GM12873 (cell line): ENCODE measurements at regions not wholly inside any gene's neighbourhood (a gene's known extent, or its start where the extent isn't known, plus 50 kb on each side); places are given as distances from the start of the nearest gene placed in this dataset.

ENCODE experiments used
- TF ChIP-seq, protein P1 (sequence below): IDR thresholded peaks from 2 replicates; pipeline ENCODE4 v1.5.1; 2012; ENCODE audit warnings: low read depth, mild to moderate bottlenecking, moderate library complexity, low read length, control low read depth; ENCODE audit not compliant: insufficient read depth; ENCODE audit errors: missing control alignments

DNA sequence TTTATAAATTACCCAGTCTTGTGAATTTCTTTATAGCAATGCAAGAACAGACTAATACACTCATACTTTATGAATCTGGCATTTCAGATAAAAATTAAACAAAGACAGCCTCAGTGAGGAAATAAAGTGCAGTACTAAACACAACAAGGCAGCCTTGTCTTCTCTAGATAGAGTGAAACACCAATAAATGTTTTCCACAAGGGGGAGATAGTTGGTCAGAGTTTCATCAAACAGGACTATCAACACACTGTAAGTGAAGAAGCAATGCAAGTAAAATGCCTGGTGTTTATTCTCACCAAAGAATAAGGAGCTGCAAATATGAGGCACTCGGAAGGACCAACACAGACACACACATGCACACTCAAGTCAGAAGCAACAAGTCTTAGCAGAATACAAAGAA is 62.8 kb downstream of the FAM9B start:
- TF ChIP-seq, protein P1, sequence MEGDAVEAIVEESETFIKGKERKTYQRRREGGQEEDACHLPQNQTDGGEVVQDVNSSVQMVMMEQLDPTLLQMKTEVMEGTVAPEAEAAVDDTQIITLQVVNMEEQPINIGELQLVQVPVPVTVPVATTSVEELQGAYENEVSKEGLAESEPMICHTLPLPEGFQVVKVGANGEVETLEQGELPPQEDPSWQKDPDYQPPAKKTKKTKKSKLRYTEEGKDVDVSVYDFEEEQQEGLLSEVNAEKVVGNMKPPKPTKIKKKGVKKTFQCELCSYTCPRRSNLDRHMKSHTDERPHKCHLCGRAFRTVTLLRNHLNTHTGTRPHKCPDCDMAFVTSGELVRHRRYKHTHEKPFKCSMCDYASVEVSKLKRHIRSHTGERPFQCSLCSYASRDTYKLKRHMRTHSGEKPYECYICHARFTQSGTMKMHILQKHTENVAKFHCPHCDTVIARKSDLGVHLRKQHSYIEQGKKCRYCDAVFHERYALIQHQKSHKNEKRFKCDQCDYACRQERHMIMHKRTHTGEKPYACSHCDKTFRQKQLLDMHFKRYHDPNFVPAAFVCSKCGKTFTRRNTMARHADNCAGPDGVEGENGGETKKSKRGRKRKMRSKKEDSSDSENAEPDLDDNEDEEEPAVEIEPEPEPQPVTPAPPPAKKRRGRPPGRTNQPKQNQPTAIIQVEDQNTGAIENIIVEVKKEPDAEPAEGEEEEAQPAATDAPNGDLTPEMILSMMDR = peak; percentile 42

- TF ChIP-seq, protein P1 = no peak
Observed at GRCh38 chrX:8969378-8969777, 64.5 kb downstream of the FAM9B start.

DNA sequence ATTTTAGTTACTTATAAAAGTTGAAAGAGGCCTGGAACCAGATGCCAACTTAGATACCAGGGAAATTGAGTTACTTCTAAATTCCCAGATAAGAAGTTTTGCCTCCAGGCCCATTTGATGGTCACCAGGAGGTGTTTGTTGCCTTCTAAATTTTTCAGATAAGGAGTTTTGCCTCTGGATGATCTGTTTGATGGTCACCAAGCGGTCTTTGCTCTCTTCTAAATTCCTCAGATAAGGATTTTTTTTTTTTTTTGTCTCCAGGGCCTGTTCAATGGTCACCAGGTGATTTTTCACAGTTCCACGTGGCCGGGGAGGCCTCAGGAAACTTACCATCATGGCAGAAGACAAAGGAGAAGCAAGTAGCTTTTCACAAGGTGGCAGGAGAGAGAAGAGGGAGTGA is 66.5 kb downstream of the FAM9B start:
- TF ChIP-seq, protein P1 = no peak

- TF ChIP-seq, protein P1 = no peak
Observed at GRCh38 chrX:8960957-8961468, 72.9 kb downstream of the FAM9B start.

GRCh38 chrX:8955511-8955910 is 78.4 kb downstream of the FAM9B start:
- TF ChIP-seq, protein P1 = no peak

DNA sequence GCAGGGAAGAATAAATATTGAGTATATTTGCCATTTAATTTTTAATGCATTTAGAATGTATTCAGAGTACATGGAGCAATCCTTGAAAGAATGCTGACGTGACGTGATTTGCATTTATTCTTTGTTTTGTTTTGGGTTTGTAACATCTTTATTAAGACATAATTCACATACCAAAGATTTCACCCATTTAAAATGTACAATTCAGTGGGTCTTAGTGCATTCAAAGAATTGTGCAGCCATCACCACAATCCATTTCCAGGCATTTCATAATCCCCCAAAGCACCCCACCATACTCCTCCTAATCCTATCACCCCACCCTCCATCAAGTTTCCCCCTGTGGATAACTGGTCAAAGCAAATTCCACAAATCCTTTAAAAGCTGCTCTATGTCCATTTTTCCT is 87.4 kb downstream of the FAM9B start:
- TF ChIP-seq, protein P1 = no peak

- TF ChIP-seq, protein P1 = no peak
Observed at GRCh38 chrX:8939322-8939721, 94.6 kb downstream of the FAM9B start.
